Mucosa of descending colon (tissue), 3 donors: ENCODE measurements at regions not wholly inside any gene's neighbourhood (a gene's known extent, or its start where the extent isn't known, plus 50 kb on each side); places are given as distances from the start of the nearest gene placed in this dataset.
"Not testable (repeated sequence)": the region's sequence is repeated elsewhere in the genome, so short reads cannot be mapped to it uniquely, and the experiment has no call there.

ENCODE experiments used
- ATAC-seq: fragments of 200-7000 bp; cut with Tn5 transposase; one replicate; pipeline ENCODE4 v1.9.1; 2020; ENCODE audit warnings: mild to moderate bottlenecking, moderate library complexity
- DNase-seq, 3 donors: peaks; one replicate each; pipeline ENCODE4 v3.0.0-alpha.2; 2020
- H3K36me3 ChIP-seq: fragments of 200-600 bp; one replicate; pipeline ENCODE4 v1.8.0; 2021; ENCODE audit warnings: low read depth, mild to moderate bottlenecking
- H3K4me1 ChIP-seq: fragments of 200-600 bp; one replicate; pipeline ENCODE4 v1.8.0; 2021; ENCODE audit warnings: low read depth, mild to moderate bottlenecking
- H3K4me3 ChIP-seq: fragments of 200-600 bp; one replicate; pipeline ENCODE4 v1.8.0; 2021; ENCODE audit warnings: mild to moderate bottlenecking
- H3K9me3 ChIP-seq: fragments of 200-600 bp; one replicate; pipeline ENCODE4 v1.8.0; 2021; ENCODE audit warnings: mild to moderate bottlenecking
- intact Hi-C, 2 donors: fragments of 100-400 bp; cut with DNase I in 1 of 2; cut with micrococcal nuclease in 1 of 2; formaldehyde crosslinking; loops; one replicate each; pipeline versions ENCODE4 v1.11.0 to v1.11.1; 2022; cut with DNase I, micrococcal nuclease
- TF ChIP-seq, protein P1 (sequence below): fragments of 200-600 bp; IDR thresholded peaks from one replicate; pipeline ENCODE4 v1.8.0; 2022; ENCODE audit warnings: antibody characterized with exemption, mild to moderate bottlenecking
- donor health status: DM: no; HTN: no; CAD: no; lungs with moderate emphysema.
- donor health status: DM: no; HTN: no; CAD: no.
- donor health status: DM: no; HTN: yes; CAD: no.

DNA sequence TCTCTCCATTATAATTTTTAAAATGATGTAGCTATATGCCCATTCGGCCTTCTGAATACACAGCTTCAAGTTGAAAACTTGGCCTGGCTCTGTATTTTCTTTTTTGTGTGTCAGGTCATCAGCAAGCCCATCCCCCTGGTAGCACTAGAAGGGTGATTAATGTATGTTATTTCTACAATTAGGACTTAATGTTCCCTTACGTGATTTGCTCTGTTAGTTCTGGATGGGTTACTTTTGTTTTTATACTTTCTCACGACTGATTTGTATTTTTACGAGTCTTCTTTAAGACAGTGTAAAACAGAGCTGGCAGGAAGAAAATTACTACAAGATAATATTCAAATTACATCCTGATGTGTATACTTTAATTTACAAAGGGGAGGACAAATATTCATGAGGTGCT, 88.4 kb upstream of the RGPD4 start:
- TF ChIP-seq, protein P1, sequence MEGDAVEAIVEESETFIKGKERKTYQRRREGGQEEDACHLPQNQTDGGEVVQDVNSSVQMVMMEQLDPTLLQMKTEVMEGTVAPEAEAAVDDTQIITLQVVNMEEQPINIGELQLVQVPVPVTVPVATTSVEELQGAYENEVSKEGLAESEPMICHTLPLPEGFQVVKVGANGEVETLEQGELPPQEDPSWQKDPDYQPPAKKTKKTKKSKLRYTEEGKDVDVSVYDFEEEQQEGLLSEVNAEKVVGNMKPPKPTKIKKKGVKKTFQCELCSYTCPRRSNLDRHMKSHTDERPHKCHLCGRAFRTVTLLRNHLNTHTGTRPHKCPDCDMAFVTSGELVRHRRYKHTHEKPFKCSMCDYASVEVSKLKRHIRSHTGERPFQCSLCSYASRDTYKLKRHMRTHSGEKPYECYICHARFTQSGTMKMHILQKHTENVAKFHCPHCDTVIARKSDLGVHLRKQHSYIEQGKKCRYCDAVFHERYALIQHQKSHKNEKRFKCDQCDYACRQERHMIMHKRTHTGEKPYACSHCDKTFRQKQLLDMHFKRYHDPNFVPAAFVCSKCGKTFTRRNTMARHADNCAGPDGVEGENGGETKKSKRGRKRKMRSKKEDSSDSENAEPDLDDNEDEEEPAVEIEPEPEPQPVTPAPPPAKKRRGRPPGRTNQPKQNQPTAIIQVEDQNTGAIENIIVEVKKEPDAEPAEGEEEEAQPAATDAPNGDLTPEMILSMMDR, result no peak
- Histone ChIP-seq H3K9me3 (no peaks in the 10 kb centered on the region), H3K36me3 (no peaks in the 10 kb centered on the region), H3K4me1 (no peaks in the 10 kb centered on the region), H3K4me3 (no peak overlapping the region)
- DNase-seq (no peak), ATAC-seq (no peak)
- intact Hi-C loops, result no loop called here

- no peak for DNase-seq
Observed at GRCh38 chr2:107740300-107740699, 86.4 kb upstream of the RGPD4 start.

DNA sequence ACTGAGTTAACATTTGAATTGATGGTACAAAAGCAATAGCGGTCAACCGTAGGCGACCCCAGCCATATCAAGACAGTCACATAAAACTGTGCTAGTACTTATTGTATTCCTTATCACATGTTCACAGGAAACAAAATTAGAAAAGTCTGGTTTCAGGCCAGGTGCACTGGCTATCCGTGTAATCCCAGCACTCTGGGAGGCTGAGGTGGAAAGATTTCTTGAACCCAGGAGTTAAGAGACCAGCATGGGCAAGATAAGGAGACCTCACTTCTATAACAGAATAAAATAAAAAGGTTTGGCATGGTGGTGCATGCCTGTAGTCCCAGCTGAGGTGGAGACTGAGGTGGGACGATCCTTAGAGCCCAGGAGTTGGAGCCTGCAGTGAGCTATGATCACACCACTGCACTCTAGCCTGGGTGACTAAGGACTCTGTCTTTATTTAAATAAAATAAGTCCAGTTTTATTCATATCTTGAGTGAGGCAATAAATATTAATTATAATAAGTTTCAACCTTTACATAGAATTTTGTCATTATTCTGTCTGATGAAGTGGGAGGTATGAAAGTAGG, 84.1 kb upstream of the RGPD4 start:
- no peak overlapping the region for H3K4me3 ChIP-seq
- intact Hi-C loops, result no loop called here
- ATAC-seq (no peak), DNase-seq (no peak)
- no peaks in the 10 kb centered on the region for H3K36me3 ChIP-seq
- H3K9me3 ChIP-seq, result no peaks in the 10 kb centered on the region
- TF ChIP-seq, protein P1, result no peak
- H3K4me1 ChIP-seq, result no peaks in the 10 kb centered on the region

More at GRCh38 chr2:107740300-107740699, 86.4 kb upstream of the RGPD4 start:
- TF ChIP-seq, protein P1, result no peak
- Histone ChIP-seq H3K4me1 (no peaks in the 10 kb centered on the region), H3K36me3 (no peaks in the 10 kb centered on the region), H3K9me3 (no peaks in the 10 kb centered on the region), H3K4me3 (no peak overlapping the region)
- no peak for ATAC-seq
- intact Hi-C loops, result no loop called here

GRCh38 chr2:107743274-107743673, 83.4 kb upstream of the RGPD4 start:
- ATAC-seq, result no peak
- Histone ChIP-seq H3K9me3 (no peaks in the 10 kb centered on the region), H3K4me3 (no peak overlapping the region), H3K4me1 (no peaks in the 10 kb centered on the region), H3K36me3 (no peaks in the 10 kb centered on the region)
- intact Hi-C loops, result no loop called here
- no peak for DNase-seq
- TF ChIP-seq, protein P1, result no peak

GRCh38 chr2:107745100-107745499, 81.6 kb upstream of the RGPD4 start:
- DNase-seq, result no peak
- intact Hi-C loops, result no loop called here
- Histone ChIP-seq H3K4me1 (no peaks in the 10 kb centered on the region), H3K9me3 (no peaks in the 10 kb centered on the region), H3K36me3 (no peaks in the 10 kb centered on the region), H3K4me3 (no peak overlapping the region)
- ATAC-seq, result no peak
- TF ChIP-seq, protein P1, result no peak

DNA sequence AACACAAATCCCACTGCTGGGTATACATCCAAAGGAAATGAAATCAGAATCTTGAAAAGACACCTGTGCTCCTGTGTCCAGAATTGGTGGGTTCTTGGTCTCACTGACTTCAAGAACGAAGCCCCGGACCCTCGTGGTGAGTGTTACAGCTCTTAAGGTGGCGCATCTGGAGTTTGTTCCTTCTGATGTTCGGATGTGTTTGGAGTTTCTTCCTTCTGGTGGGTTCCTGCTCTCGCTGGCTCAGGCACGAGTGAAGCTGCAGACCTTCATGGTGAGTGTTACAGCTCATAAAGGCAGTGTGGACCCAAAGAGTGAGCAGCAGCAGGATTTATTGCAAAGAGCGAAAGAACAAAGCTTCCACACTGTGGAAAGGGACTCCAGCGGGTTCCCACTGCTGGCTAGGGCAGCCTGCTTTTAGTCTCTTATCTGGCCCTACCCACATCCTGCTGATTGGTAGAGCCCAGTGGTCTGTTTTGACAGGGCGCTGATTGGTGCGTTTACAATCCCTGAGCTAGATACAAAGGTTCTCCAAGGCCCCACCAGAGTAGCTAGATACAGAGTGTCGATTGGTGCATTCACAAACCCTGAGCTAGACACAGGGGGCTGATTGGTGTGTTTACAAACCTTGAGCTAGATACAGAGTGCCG, 80.0 kb upstream of the RGPD4 start:
- not testable (repeated sequence) for H3K36me3 ChIP-seq

DNA sequence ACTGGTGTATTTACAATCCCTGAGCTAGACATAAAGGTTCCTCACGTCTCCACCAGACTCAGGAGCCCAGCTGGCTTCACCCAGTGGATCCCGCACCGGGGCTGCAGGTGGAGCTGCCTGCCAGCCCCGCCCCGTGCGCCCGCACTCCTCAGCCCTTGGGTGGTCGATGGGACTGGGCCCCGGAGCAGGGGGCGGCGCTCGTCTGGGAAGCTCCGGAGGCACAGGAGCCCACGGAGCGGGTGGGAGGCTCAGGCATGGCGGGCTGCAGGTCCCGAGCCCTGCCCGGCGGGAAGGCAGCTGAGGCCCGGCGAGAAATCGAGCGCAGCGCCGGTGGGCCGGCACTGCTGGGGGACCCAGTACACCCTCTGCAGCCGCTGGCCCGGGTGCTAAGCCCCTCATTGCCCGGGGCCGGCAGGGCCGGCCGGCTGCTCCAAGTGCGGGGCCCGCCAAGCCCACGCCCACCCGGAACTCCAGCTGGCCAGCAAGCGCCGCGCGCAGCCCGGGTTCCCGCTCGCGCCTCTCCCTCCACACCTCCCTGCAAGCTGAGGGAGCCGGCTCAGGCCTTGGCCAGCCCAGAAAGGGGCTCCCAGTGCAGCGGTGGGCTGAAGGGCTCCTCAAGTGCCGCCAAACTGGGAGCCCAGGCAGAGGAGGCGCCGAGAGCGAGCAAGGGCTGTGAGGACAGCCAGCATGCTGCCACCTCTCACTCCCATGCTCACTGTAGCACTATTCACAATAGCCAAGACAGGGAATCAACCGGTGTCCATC, 79.3 kb upstream of the RGPD4 start:
- DNase-seq, ATAC-seq, H3K4me3 ChIP-seq, H3K4me1 ChIP-seq, H3K9me3 ChIP-seq, H3K36me3 ChIP-seq, intact Hi-C loops: not testable (repeated sequence)

More for the DNA sequence above, 80.0 kb upstream of the RGPD4 start:
- H3K9me3 ChIP-seq, ATAC-seq, DNase-seq, H3K4me3 ChIP-seq, intact Hi-C loops, H3K4me1 ChIP-seq: not testable (repeated sequence)
